Activated CD4-positive, alpha-beta T cell treated with anti-CD3 and anti-CD28 coated beads, Interleukin-2, amount 10 ng/mL, durations not matched to agents 24 days and 14 days (primary cell): ENCODE measurements at regions not wholly inside any gene's neighbourhood (a gene's known extent, or its start where the extent isn't known, plus 50 kb on each side); places are given as distances from the start of the nearest gene placed in this dataset.
"Not testable (repeated sequence)": the region's sequence is repeated elsewhere in the genome, so short reads cannot be mapped to it uniquely, and the experiment has no call there.

Experiments
- DNase-seq: peaks from one replicate; pipeline ENCODE4 v3.0.0; 2022
- H3K27ac Mint-ChIP-seq: one replicate; pipeline ENCODE4 v1.8.0; 2022; ENCODE audit warnings: mild to moderate bottlenecking, mixed read lengths
- H3K27me3 Mint-ChIP-seq: one replicate; pipeline ENCODE4 v1.8.0; 2022; ENCODE audit warnings: mixed read lengths
- H3K36me3 Mint-ChIP-seq: one replicate; pipeline ENCODE4 v1.8.0; 2022; ENCODE audit warnings: low read depth, mild to moderate bottlenecking, mixed read lengths
- H3K4me1 Mint-ChIP-seq: one replicate; pipeline ENCODE4 v1.8.0; 2021; ENCODE audit warnings: mixed read lengths
- H3K4me3 Mint-ChIP-seq: one replicate; pipeline ENCODE4 v1.8.0; 2022; ENCODE audit warnings: mild to moderate bottlenecking, moderate library complexity, mixed read lengths
- H3K9me3 Mint-ChIP-seq: one replicate; pipeline ENCODE4 v1.8.0; 2021; ENCODE audit warnings: mixed read lengths
- intact Hi-C: fragments of 100-400 bp; cut with micrococcal nuclease; formaldehyde crosslinking; loops from one replicate; pipeline ENCODE4 v1.15.1; 2023

- H3K9me3 Mint-ChIP-seq: peaks cover 3% of the 10 kb centered on the region
- H3K36me3 Mint-ChIP-seq: no peaks in the 10 kb centered on the region
- DNase-seq: peak; percentile 52
- H3K4me3 Mint-ChIP-seq: peak overlapping the region; percentile 75
- peak overlapping the region; percentile 95 for H3K27ac Mint-ChIP-seq
- no peaks in the 10 kb centered on the region for H3K27me3 Mint-ChIP-seq
- intact Hi-C loops: loop anchor here (1.0 to 10.0 kb wide), 3 partner anchors 51 to 1342 kb away; no protein-coding TSS in a partner anchor
- peaks cover 17% of the 10 kb centered on the region for H3K4me1 Mint-ChIP-seq
Measured at GRCh38 chrX:109782994-109783700, 50.1 kb upstream of the ACSL4 start.

- H3K4me1 Mint-ChIP-seq: peaks cover 17% of the 10 kb centered on the region
- intact Hi-C loops: loop anchor here (1.0 to 10.0 kb wide), 3 partner anchors 51 to 1341 kb away; no protein-coding TSS in a partner anchor
- peak overlapping the region; percentile 75 for H3K4me3 Mint-ChIP-seq
- H3K27ac Mint-ChIP-seq: peak overlapping the region; percentile 95
- no peaks in the 10 kb centered on the region for H3K27me3 Mint-ChIP-seq
- DNase-seq: no peak
- no peaks in the 10 kb centered on the region for H3K36me3 Mint-ChIP-seq
- H3K9me3 Mint-ChIP-seq: peaks cover 3% of the 10 kb centered on the region
Measured at GRCh38 chrX:109783701-109784079, 50.6 kb upstream of the ACSL4 start.

- no peak for DNase-seq
- no peak overlapping the region for H3K4me3 Mint-ChIP-seq
- intact Hi-C loops: loop anchor here (10.0 kb wide), 1 partner anchor 1340 kb away; no protein-coding TSS in a partner anchor
- peaks cover 17% of the 10 kb centered on the region for H3K4me1 Mint-ChIP-seq
- peaks cover 1% of the 10 kb centered on the region for H3K27me3 Mint-ChIP-seq
- H3K9me3 Mint-ChIP-seq: peaks cover 3% of the 10 kb centered on the region
- no peak overlapping the region for H3K27ac Mint-ChIP-seq
- no peaks in the 10 kb centered on the region for H3K36me3 Mint-ChIP-seq
Measured at GRCh38 chrX:109785053-109785452, 52.0 kb upstream of the ACSL4 start.

GRCh38 chrX:109790511-109790910 is 57.5 kb upstream of the ACSL4 start:
- H3K27me3 Mint-ChIP-seq, H3K36me3 Mint-ChIP-seq, H3K4me1 Mint-ChIP-seq, H3K9me3 Mint-ChIP-seq, intact Hi-C loops, H3K27ac Mint-ChIP-seq, DNase-seq, H3K4me3 Mint-ChIP-seq: not testable (repeated sequence)

- intact Hi-C loops: no loop called here
- DNase-seq: no peak
- Mint-ChIP-seq H3K27ac (no peak overlapping the region), H3K9me3 (no peaks in the 10 kb centered on the region), H3K27me3 (peaks cover 2% of the 10 kb centered on the region), H3K4me3 (no peak overlapping the region), H3K4me1 (no peaks in the 10 kb centered on the region), H3K36me3 (no peaks in the 10 kb centered on the region)
Measured at GRCh38 chrX:109793191-109793590, 60.1 kb upstream of the ACSL4 start.

GRCh38 chrX:109795682-109796081 is 62.6 kb upstream of the ACSL4 start:
- H3K9me3 Mint-ChIP-seq: no peaks in the 10 kb centered on the region
- H3K27ac Mint-ChIP-seq: no peak overlapping the region
- no peak for DNase-seq
- H3K36me3 Mint-ChIP-seq: no peaks in the 10 kb centered on the region
- intact Hi-C loops: no loop called here
- H3K4me3 Mint-ChIP-seq: no peak overlapping the region
- H3K27me3 Mint-ChIP-seq: no peaks in the 10 kb centered on the region
- H3K4me1 Mint-ChIP-seq: no peaks in the 10 kb centered on the region

GRCh38 chrX:109797311-109797975 is 64.4 kb upstream of the ACSL4 start:
- DNase-seq: no peak
- no peaks in the 10 kb centered on the region for H3K4me1 Mint-ChIP-seq
- H3K36me3 Mint-ChIP-seq: no peaks in the 10 kb centered on the region
- intact Hi-C loops: no loop called here
- H3K27ac Mint-ChIP-seq: no peak overlapping the region
- H3K4me3 Mint-ChIP-seq: no peak overlapping the region
- no peaks in the 10 kb centered on the region for H3K9me3 Mint-ChIP-seq
- H3K27me3 Mint-ChIP-seq: no peaks in the 10 kb centered on the region

- no peak overlapping the region for H3K27ac Mint-ChIP-seq
- H3K36me3 Mint-ChIP-seq: no peaks in the 10 kb centered on the region
- no peak overlapping the region for H3K4me3 Mint-ChIP-seq
- no peaks in the 10 kb centered on the region for H3K9me3 Mint-ChIP-seq
- intact Hi-C loops: no loop called here
- H3K4me1 Mint-ChIP-seq: no peaks in the 10 kb centered on the region
- DNase-seq: no peak
- H3K27me3 Mint-ChIP-seq: peaks cover 3% of the 10 kb centered on the region
Measured at GRCh38 chrX:109812236-109812635, 79.2 kb upstream of the ACSL4 start.

GRCh38 chrX:109813236-109813635 is 80.2 kb upstream of the ACSL4 start:
- no peak overlapping the region for H3K4me3 Mint-ChIP-seq
- no peaks in the 10 kb centered on the region for H3K9me3 Mint-ChIP-seq
- peaks cover 3% of the 10 kb centered on the region for H3K27me3 Mint-ChIP-seq
- H3K4me1 Mint-ChIP-seq: no peaks in the 10 kb centered on the region
- H3K36me3 Mint-ChIP-seq: no peaks in the 10 kb centered on the region
- DNase-seq: no peak
- intact Hi-C loops: no loop called here
- H3K27ac Mint-ChIP-seq: no peak overlapping the region

- Mint-ChIP-seq H3K27ac (no peak overlapping the region), H3K4me3 (no peak overlapping the region), H3K36me3 (no peaks in the 10 kb centered on the region), H3K4me1 (no peaks in the 10 kb centered on the region), H3K27me3 (peaks cover 3% of the 10 kb centered on the region), H3K9me3 (no peaks in the 10 kb centered on the region)
- no peak for DNase-seq
- intact Hi-C loops: no loop called here
Measured at GRCh38 chrX:109818976-109819375, 85.9 kb upstream of the ACSL4 start.

GRCh38 chrX:109822861-109823260 is 89.8 kb upstream of the ACSL4 start:
- Mint-ChIP-seq H3K4me1 (no peaks in the 10 kb centered on the region), H3K4me3 (no peak overlapping the region), H3K27me3 (no peaks in the 10 kb centered on the region), H3K9me3 (no peaks in the 10 kb centered on the region), H3K36me3 (no peaks in the 10 kb centered on the region), H3K27ac (no peak overlapping the region)
- intact Hi-C loops: no loop called here
- DNase-seq: no peak

GRCh38 chrX:109826954-109827708 is 94.1 kb upstream of the ACSL4 start:
- Mint-ChIP-seq H3K4me3 (no peak overlapping the region), H3K9me3 (peaks cover 2% of the 10 kb centered on the region), H3K4me1 (peaks cover 6% of the 10 kb centered on the region), H3K36me3 (no peaks in the 10 kb centered on the region), H3K27me3 (no peaks in the 10 kb centered on the region), H3K27ac (no peak overlapping the region)
- intact Hi-C loops: no loop called here
- DNase-seq: no peak

- Mint-ChIP-seq H3K4me1 (peaks cover 6% of the 10 kb centered on the region), H3K36me3 (no peaks in the 10 kb centered on the region), H3K4me3 (no peak overlapping the region), H3K27me3 (no peaks in the 10 kb centered on the region), H3K9me3 (peaks cover 2% of the 10 kb centered on the region), H3K27ac (no peak overlapping the region)
- intact Hi-C loops: no loop called here
- DNase-seq: no peak
Measured at GRCh38 chrX:109827772-109828171, 94.7 kb upstream of the ACSL4 start.

- Mint-ChIP-seq H3K9me3 (peaks cover 2% of the 10 kb centered on the region), H3K4me1 (peaks cover 6% of the 10 kb centered on the region), H3K27me3 (no peaks in the 10 kb centered on the region), H3K4me3 (no peak overlapping the region), H3K36me3 (no peaks in the 10 kb centered on the region), H3K27ac (peak overlapping the region; percentile 58)
- intact Hi-C loops: no loop called here
- no peak for DNase-seq
Measured at GRCh38 chrX:109830157-109830703, 97.2 kb upstream of the ACSL4 start.
